Cardiac muscle cell (in vitro differentiated cells and primary cell): ENCODE measurements at regions not wholly inside any gene's neighbourhood (a gene's known extent, or its start where the extent isn't known, plus 50 kb on each side); places are given as distances from the start of the nearest gene placed in this dataset.

Experiments used
- DNase-seq, 2 donors: peaks; one replicate each; pipeline versions ENCODE4 v3.0.0 to v3.0.0-alpha.2; 2010 to 2017; ENCODE audit warnings: low read depth in 1 of 2, low spot score in 1 of 2
- H3K27ac ChIP-seq: fragments of 200-600 bp; sonication (generic); 2 replicates; pipeline ENCODE4 v1.5.1; 2016
- H3K27me3 ChIP-seq: fragments of 200-600 bp; sonication (generic); 2 replicates; pipeline ENCODE4 v1.6.0; 2016; ENCODE audit warnings: control low read depth
- H3K36me3 ChIP-seq: fragments of 200-600 bp; sonication (generic); 2 replicates; pipeline ENCODE4 v1.5.1; 2016; ENCODE audit warnings: control low read depth
- H3K4me1 ChIP-seq: fragments of 200-600 bp; sonication (generic); 2 replicates; pipeline ENCODE4 v1.8.1; 2017; ENCODE audit warnings: low read depth, mild to moderate bottlenecking, mixed run types
- H3K4me3 ChIP-seq: fragments of 200-600 bp; sonication (generic); 2 replicates; pipeline ENCODE4 v1.5.1; 2016; ENCODE audit warnings: mild to moderate bottlenecking
- H3K9me3 ChIP-seq: fragments of 200-600 bp; sonication (generic); 2 replicates; pipeline ENCODE4 v1.5.1; 2017; ENCODE audit warnings: low read depth, mild to moderate bottlenecking, control low read depth
- TF ChIP-seq, protein P1 (sequence below): IDR thresholded peaks from 2 replicates; pipeline ENCODE4 v1.5.1; 2012; ENCODE audit warnings: low read depth, mild to moderate bottlenecking, low read length

- Histone ChIP-seq H3K9me3 (no peaks in the 10 kb centered on the region), H3K27ac (no peak overlapping the region), H3K4me1 (no peaks in the 10 kb centered on the region), H3K27me3 (no peaks in the 10 kb centered on the region), H3K36me3 (no peaks in the 10 kb centered on the region), H3K4me3 (no peak overlapping the region)
- TF ChIP-seq, protein P1, sequence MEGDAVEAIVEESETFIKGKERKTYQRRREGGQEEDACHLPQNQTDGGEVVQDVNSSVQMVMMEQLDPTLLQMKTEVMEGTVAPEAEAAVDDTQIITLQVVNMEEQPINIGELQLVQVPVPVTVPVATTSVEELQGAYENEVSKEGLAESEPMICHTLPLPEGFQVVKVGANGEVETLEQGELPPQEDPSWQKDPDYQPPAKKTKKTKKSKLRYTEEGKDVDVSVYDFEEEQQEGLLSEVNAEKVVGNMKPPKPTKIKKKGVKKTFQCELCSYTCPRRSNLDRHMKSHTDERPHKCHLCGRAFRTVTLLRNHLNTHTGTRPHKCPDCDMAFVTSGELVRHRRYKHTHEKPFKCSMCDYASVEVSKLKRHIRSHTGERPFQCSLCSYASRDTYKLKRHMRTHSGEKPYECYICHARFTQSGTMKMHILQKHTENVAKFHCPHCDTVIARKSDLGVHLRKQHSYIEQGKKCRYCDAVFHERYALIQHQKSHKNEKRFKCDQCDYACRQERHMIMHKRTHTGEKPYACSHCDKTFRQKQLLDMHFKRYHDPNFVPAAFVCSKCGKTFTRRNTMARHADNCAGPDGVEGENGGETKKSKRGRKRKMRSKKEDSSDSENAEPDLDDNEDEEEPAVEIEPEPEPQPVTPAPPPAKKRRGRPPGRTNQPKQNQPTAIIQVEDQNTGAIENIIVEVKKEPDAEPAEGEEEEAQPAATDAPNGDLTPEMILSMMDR = no peak
- DNase-seq = no peak
Observed at GRCh38 chrX:69305333-69306062, 140.2 kb upstream of the PJA1 start.

DNA sequence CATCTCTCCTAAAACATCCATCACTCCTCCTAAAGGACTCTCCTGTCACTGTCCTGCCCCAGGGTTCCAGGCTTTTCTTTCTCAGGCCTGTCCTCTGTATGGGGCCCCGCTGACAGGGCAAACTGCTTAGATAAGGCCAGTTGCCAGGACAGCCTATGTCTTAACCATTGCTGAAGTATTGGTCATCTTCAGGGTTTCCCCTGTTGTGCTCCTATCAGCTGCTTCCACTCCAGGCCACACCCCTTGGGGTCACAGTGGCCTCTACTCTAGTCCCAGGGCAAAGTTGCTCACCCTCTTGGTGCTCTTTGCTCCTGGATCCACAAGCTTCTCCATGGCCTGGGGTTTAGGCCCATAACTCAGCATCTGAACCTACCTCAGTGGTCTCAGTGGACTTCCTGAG is 138.0 kb upstream of the PJA1 start:
- Histone ChIP-seq H3K9me3 (no peaks in the 10 kb centered on the region), H3K4me1 (no peaks in the 10 kb centered on the region), H3K27ac (no peak overlapping the region), H3K36me3 (no peaks in the 10 kb centered on the region), H3K27me3 (no peaks in the 10 kb centered on the region), H3K4me3 (no peak overlapping the region)
- TF ChIP-seq, protein P1 = no peak
- DNase-seq = peak in 1 of 2 donors; percentile 12

- Histone ChIP-seq H3K4me1 (no peaks in the 10 kb centered on the region), H3K4me3 (no peak overlapping the region), H3K9me3 (no peaks in the 10 kb centered on the region), H3K27me3 (no peaks in the 10 kb centered on the region), H3K36me3 (no peaks in the 10 kb centered on the region), H3K27ac (no peak overlapping the region)
- TF ChIP-seq, protein P1 = no peak
- no peak for DNase-seq
Observed at GRCh38 chrX:69299951-69300714, 134.9 kb upstream of the PJA1 start.

DNA sequence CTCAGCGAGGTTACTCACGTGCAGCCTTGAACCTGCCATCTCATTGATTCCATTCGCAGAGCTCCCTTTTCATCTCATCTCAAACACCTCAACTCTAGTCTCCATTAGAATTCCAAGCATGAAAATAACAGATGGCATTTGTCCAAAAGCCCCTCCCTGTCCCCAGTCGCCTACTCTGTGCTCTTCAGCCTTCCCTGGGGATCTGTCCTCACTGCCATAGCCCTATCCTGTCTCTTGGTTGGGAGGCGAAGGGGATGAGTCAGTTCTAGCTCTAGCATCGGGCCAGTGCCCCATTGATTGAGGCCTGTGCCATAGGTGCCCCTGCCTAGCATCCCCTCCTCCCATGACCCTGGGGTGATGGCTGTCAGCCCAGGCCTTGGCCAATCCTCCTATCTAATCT is 134.0 kb upstream of the PJA1 start:
- TF ChIP-seq, protein P1 = no peak
- Histone ChIP-seq H3K4me1 (no peaks in the 10 kb centered on the region), H3K4me3 (no peak overlapping the region), H3K27me3 (no peaks in the 10 kb centered on the region), H3K36me3 (no peaks in the 10 kb centered on the region), H3K9me3 (no peaks in the 10 kb centered on the region), H3K27ac (no peak overlapping the region)
- DNase-seq = peak in 1 of 2 donors; percentile 34

DNA sequence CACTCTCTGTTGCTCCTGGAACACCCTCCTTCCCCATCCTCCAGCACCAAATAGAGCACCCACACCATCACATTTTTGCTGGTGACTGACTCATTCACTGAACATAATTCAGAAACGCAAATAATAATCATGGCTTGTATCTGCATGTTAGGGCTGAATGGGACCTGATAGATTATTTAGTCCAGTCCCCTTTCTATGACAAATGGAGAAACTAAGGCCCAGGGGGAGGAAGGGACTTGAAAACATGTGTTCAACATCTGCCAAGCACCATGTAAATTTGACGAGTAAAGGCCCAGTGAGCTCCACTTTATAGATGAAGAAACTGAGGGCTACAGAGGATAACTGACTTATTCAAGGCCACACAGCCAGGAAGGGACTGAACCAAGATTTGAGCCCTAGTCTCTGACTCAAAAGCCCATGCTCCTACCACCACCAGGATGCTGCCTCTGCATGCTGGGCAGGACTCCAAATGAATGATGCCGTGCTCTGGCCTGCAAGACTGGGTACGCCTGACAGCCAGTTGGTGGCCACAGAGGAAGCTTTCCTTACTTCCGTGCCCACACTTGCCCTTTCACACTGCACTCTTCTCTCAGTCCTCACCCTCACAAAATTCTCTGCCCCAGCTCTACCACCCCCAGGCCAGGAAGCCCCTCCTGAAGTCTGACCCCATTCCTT is 133.3 kb upstream of the PJA1 start:
- no peak overlapping the region for H3K27ac ChIP-seq
- TF ChIP-seq, protein P1 = no peak

More for the DNA sequence above, 133.3 kb upstream of the PJA1 start:
- Histone ChIP-seq H3K4me1 (no peaks in the 10 kb centered on the region), H3K9me3 (no peaks in the 10 kb centered on the region), H3K4me3 (no peak overlapping the region), H3K36me3 (no peaks in the 10 kb centered on the region), H3K27me3 (no peaks in the 10 kb centered on the region)
- peak in 1 of 2 donors; percentile 48 for DNase-seq
